Left ventricle myocardium inferior (tissue), 1 donor: ENCODE measurements at regions not wholly inside any gene's neighbourhood (a gene's known extent, or its start where the extent isn't known, plus 50 kb on each side); places are given as distances from the start of the nearest gene placed in this dataset.

ENCODE experiments used
- DNase-seq: peaks from one replicate; pipeline ENCODE4 v3.0.0-alpha.2; 2020
- H3K27ac ChIP-seq: fragments of 200-600 bp; replicated peaks from 2 replicates; pipeline ENCODE4 v1.8.0; 2021
- H3K27me3 ChIP-seq: fragments of 200-600 bp; 2 replicates; pipeline ENCODE4 v1.8.0; 2021; ENCODE audit warnings: low read depth
- H3K36me3 ChIP-seq: fragments of 200-600 bp; 2 replicates; pipeline ENCODE4 v1.8.0; 2021
- H3K4me1 ChIP-seq: fragments of 200-600 bp; 2 replicates; pipeline ENCODE4 v1.8.0; 2021
- H3K4me3 ChIP-seq: fragments of 200-600 bp; 2 replicates; pipeline ENCODE4 v1.8.0; 2021; ENCODE audit warnings: mild to moderate bottlenecking, moderate library complexity
- H3K9me3 ChIP-seq: fragments of 200-600 bp; replicated peaks from 2 replicates; pipeline ENCODE4 v1.8.0; 2021
- intact Hi-C: fragments of 100-400 bp; cut with micrococcal nuclease; formaldehyde crosslinking; loops from one replicate; pipeline ENCODE4 v1.11.0; 2022
- TF ChIP-seq, protein P1 (sequence below): fragments of 200-600 bp; IDR thresholded peaks from 2 replicates; pipeline ENCODE4 v1.8.0; 2021; ENCODE audit warnings: antibody characterized with exemption, mild to moderate bottlenecking, borderline replicate concordance
- donor health status: DM: no; HTN: yes; CAD: no; lungs with severe emphysema.

DNA sequence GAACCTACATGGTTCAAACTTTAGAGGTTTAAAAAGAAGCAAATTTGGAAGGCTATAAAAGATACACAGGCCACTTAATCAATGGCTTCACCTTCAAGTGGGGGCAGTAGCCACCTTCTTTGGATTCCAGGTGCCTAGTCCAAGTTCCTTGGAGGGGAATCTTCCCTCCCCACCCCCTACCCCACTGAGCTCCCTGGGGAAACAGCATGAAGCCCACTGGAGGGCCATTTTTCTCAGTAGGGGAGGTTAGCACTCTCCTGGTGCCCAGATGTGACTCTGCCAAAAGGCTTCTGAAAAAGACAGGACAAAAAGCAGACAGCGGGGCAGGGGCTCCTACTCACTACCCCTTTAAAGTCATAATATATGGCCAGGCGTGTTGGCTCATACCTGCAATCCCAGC lies 93.9 kb downstream of the KCTD15 start:
- no peak overlapping the region for H3K27ac ChIP-seq
- TF ChIP-seq, protein P1, sequence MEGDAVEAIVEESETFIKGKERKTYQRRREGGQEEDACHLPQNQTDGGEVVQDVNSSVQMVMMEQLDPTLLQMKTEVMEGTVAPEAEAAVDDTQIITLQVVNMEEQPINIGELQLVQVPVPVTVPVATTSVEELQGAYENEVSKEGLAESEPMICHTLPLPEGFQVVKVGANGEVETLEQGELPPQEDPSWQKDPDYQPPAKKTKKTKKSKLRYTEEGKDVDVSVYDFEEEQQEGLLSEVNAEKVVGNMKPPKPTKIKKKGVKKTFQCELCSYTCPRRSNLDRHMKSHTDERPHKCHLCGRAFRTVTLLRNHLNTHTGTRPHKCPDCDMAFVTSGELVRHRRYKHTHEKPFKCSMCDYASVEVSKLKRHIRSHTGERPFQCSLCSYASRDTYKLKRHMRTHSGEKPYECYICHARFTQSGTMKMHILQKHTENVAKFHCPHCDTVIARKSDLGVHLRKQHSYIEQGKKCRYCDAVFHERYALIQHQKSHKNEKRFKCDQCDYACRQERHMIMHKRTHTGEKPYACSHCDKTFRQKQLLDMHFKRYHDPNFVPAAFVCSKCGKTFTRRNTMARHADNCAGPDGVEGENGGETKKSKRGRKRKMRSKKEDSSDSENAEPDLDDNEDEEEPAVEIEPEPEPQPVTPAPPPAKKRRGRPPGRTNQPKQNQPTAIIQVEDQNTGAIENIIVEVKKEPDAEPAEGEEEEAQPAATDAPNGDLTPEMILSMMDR: no peak
- H3K9me3 ChIP-seq: no peaks in the 10 kb centered on the region
- no peaks in the 10 kb centered on the region for H3K4me1 ChIP-seq
- no peak for DNase-seq
- no peaks in the 10 kb centered on the region for H3K36me3 ChIP-seq
- H3K27me3 ChIP-seq: peaks cover 35% of the 10 kb centered on the region
- intact Hi-C loops: no loop called here
- H3K4me3 ChIP-seq: no peak overlapping the region

GRCh38 chr19:33891773-33892172 lies 95.1 kb downstream of the KCTD15 start:
- H3K9me3 ChIP-seq: no peaks in the 10 kb centered on the region
- intact Hi-C loops: no loop called here
- no peak for DNase-seq
- no peaks in the 10 kb centered on the region for H3K4me1 ChIP-seq
- TF ChIP-seq, protein P1: no peak
- no peak overlapping the region for H3K27ac ChIP-seq
- H3K36me3 ChIP-seq: no peaks in the 10 kb centered on the region
- H3K4me3 ChIP-seq: no peak overlapping the region
- peaks cover 35% of the 10 kb centered on the region for H3K27me3 ChIP-seq

GRCh38 chr19:33894787-33895186 lies 98.1 kb downstream of the KCTD15 start:
- H3K27ac ChIP-seq: no peak overlapping the region
- no peak for DNase-seq
- intact Hi-C loops: no loop called here

GRCh38 chr19:33895366-33895765 lies 98.7 kb downstream of the KCTD15 start:
- Histone ChIP-seq H3K9me3 (peaks cover 22% of the 10 kb centered on the region), H3K36me3 (no peaks in the 10 kb centered on the region), H3K27me3 (peaks cover 15% of the 10 kb centered on the region), H3K4me3 (no peak overlapping the region), H3K27ac (no peak overlapping the region), H3K4me1 (no peaks in the 10 kb centered on the region)
- TF ChIP-seq, protein P1: no peak
- intact Hi-C loops: no loop called here
- no peak for DNase-seq

More at GRCh38 chr19:33894787-33895186, 98.1 kb downstream of the KCTD15 start:
- Histone ChIP-seq H3K4me3 (no peak overlapping the region), H3K4me1 (no peaks in the 10 kb centered on the region), H3K27me3 (peaks cover 19% of the 10 kb centered on the region), H3K36me3 (no peaks in the 10 kb centered on the region), H3K9me3 (peaks cover 22% of the 10 kb centered on the region)
- TF ChIP-seq, protein P1: no peak

DNA sequence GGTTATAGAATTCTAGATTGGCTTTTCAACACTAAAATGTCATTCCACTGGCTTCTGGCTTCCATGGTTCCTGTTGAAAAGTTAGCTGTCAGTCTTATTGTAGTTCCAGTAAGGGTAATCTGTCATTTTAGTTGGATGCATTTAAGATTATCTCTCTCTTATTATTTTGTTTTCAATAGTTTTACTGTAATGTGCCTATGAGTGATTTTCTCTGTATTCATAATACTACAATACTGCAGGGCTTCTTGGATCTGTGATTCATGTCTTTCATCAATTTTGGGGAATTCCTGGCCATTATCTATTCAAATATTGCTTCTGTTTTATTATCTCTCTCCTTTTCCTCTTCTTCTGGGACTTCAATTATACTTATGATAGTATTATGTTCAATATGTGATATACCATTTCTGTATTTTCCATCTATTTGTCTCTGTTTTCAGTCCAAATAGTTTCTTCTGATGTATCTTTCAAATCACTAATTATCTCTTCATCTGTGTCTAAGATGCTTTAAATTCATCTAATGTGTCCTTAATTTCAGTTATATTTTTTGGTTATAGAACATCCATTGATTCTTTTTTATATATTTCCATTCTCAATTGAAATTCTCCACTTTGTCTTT lies 101.5 kb downstream of the KCTD15 start:
- no peak overlapping the region for H3K27ac ChIP-seq
- H3K4me1 ChIP-seq: peaks cover 8% of the 10 kb centered on the region
- H3K27me3 ChIP-seq: peaks cover 28% of the 10 kb centered on the region
- TF ChIP-seq, protein P1: no peak
- H3K9me3 ChIP-seq: peaks cover 22% of the 10 kb centered on the region
- no peak overlapping the region for H3K4me3 ChIP-seq
- DNase-seq: no peak
- no peaks in the 10 kb centered on the region for H3K36me3 ChIP-seq
- intact Hi-C loops: no loop called here
